Mesenchymal stem cell (in vitro differentiated cells and primary cell): ENCODE measurements at regions not wholly inside any gene's neighbourhood (a gene's known extent, or its start where the extent isn't known, plus 50 kb on each side); places are given as distances from the start of the nearest gene placed in this dataset.

ENCODE experiments used
- DNase-seq: peaks from one replicate; pipeline ENCODE4 v3.0.0-alpha.2; 2013
- H2AFZ ChIP-seq: one replicate; pipeline ENCODE4 v1.6.1; 2013; ENCODE audit warnings: low read depth, mild to moderate bottlenecking, control low read depth, inconsistent platforms, low read length, moderate library complexity
- H2AK5ac ChIP-seq: 2 replicates; pipeline ENCODE4 v1.6.1; 2013; ENCODE audit warnings: low read length, moderate library complexity, mild to moderate bottlenecking, inconsistent platforms; ENCODE audit not compliant: severe bottlenecking
- H2BK120ac ChIP-seq: one replicate; pipeline ENCODE4 v1.6.1; 2013; ENCODE audit warnings: low read depth, mild to moderate bottlenecking, inconsistent platforms, low read length, moderate library complexity
- H2BK12ac ChIP-seq, 2 experiments: one replicate each; pipeline ENCODE4 v1.6.1; 2013; ENCODE audit warnings: inconsistent platforms in 2 of 2, low read length in 2 of 2, mild to moderate bottlenecking in 2 of 2, moderate library complexity in 2 of 2, control low read depth in 1 of 2
- H2BK15ac ChIP-seq: one replicate; pipeline ENCODE4 v1.6.1; 2013; ENCODE audit warnings: mild to moderate bottlenecking, low read depth, inconsistent platforms; ENCODE audit not compliant: poor library complexity, severe bottlenecking
- H2BK5ac ChIP-seq: 2 replicates; pipeline ENCODE4 v1.6.1; 2013; ENCODE audit warnings: low read depth, mild to moderate bottlenecking, low read length, control low read depth, inconsistent platforms; ENCODE audit not compliant: poor library complexity, severe bottlenecking
- H3K14ac ChIP-seq, 2 experiments: one replicate each; pipeline ENCODE4 v1.6.1; 2013; ENCODE audit warnings: inconsistent platforms in 2 of 2, low read length in 2 of 2, control low read depth in 1 of 2, mild to moderate bottlenecking in 1 of 2, moderate library complexity in 1 of 2
- H3K18ac ChIP-seq, 2 experiments: one replicate each; pipeline ENCODE4 v1.6.1; 2013; ENCODE audit warnings: inconsistent platforms in 2 of 2, low read length in 2 of 2, control low read depth in 1 of 2, low read depth in 1 of 2, mild to moderate bottlenecking in 1 of 2
- H3K23ac ChIP-seq, 2 experiments: one replicate each; pipeline ENCODE4 v1.6.1; 2013; ENCODE audit warnings: inconsistent platforms in 2 of 2, low read length in 2 of 2, mild to moderate bottlenecking in 2 of 2, moderate library complexity in 2 of 2, control low read depth in 1 of 2
- H3K27ac ChIP-seq: 2 replicates; pipeline ENCODE4 v1.5.1; 2013; ENCODE audit warnings: mild to moderate bottlenecking, moderate library complexity, low read length, control low read depth, inconsistent platforms; ENCODE audit not compliant: poor library complexity, severe bottlenecking
- H3K27me3 ChIP-seq, 2 experiments: 2 replicates each; pipeline versions ENCODE4 v1.6.1 to v1.7.0; 2013; ENCODE audit warnings: low read length in 2 of 2, mild to moderate bottlenecking in 2 of 2, moderate library complexity in 2 of 2, control low read depth in 1 of 2, inconsistent platforms in 1 of 2; ENCODE audit not compliant: control insufficient read depth in 1 of 2, insufficient read depth in 1 of 2
- H3K36me3 ChIP-seq, 2 experiments: 2 replicates each; pipeline versions ENCODE4 v1.6.1 to v1.7.0; 2013; ENCODE audit warnings: low read length in 2 of 2, control low read depth in 1 of 2, inconsistent platforms in 1 of 2, low read depth in 1 of 2, mild to moderate bottlenecking in 1 of 2; ENCODE audit not compliant: insufficient read depth in 2 of 2, control insufficient read depth in 1 of 2
- H3K4ac ChIP-seq, 2 experiments: one replicate each; pipeline ENCODE4 v1.6.1; 2013; ENCODE audit warnings: inconsistent platforms in 2 of 2, low read length in 2 of 2, mild to moderate bottlenecking in 2 of 2, moderate library complexity in 2 of 2, control low read depth in 1 of 2, low read depth in 1 of 2
- H3K4me1 ChIP-seq: 2 replicates; pipeline ENCODE4 v1.6.1; 2013; ENCODE audit warnings: low read depth, low read length, control low read depth; ENCODE audit not compliant: control insufficient read depth, insufficient read depth
- H3K4me2 ChIP-seq: 2 replicates; pipeline ENCODE4 v1.6.1; 2013; ENCODE audit warnings: low read length, mild to moderate bottlenecking, inconsistent platforms; ENCODE audit not compliant: poor library complexity, severe bottlenecking
- H3K4me3 ChIP-seq, 2 experiments: 2 replicates each; pipeline versions ENCODE4 v1.5.1 to v1.7.0; 2013; ENCODE audit warnings: low read length in 2 of 2, mild to moderate bottlenecking in 2 of 2, control low read depth in 1 of 2, low read depth in 1 of 2; ENCODE audit not compliant: insufficient read depth in 1 of 2
- H3K79me1 ChIP-seq: replicated peaks from 2 replicates; pipeline ENCODE4 v1.6.1; 2013; ENCODE audit warnings: mild to moderate bottlenecking, control low read depth, low read length, inconsistent platforms; ENCODE audit not compliant: poor library complexity, severe bottlenecking
- H3K9ac ChIP-seq: 2 replicates; pipeline ENCODE4 v1.7.0; 2013; ENCODE audit warnings: mild to moderate bottlenecking, low read length, moderate library complexity
- H3K9me3 ChIP-seq: 2 replicates; pipeline ENCODE4 v1.7.0; 2013; ENCODE audit warnings: mild to moderate bottlenecking, low read length; ENCODE audit not compliant: control insufficient read depth
- H4K8ac ChIP-seq: one replicate; pipeline ENCODE4 v1.6.1; 2013; ENCODE audit warnings: inconsistent platforms, mild to moderate bottlenecking, low read length, moderate library complexity
- H4K91ac ChIP-seq: one replicate; pipeline ENCODE4 v1.6.1; 2013; ENCODE audit warnings: mild to moderate bottlenecking, low read length, inconsistent platforms
- WGBS: methylation state at CpG from one replicate; pipeline ENCODE4 v1.1.7; 2013; ENCODE audit warnings: mixed read lengths; 5-methylcytosine and 5-hydroxymethylcytosine counted together

- no peaks in the 10 kb centered on the region for H3K36me3 ChIP-seq
- H4K91ac ChIP-seq = no peak overlapping the region
- WGBS = 33% methylated on average over 6 of the region's 8 CpGs
- peaks cover 27 to 65% of the 10 kb centered on the region in 2 experiments for H3K27me3 ChIP-seq
- no peak overlapping the region for H3K27ac ChIP-seq
- DNase-seq = no peak
- no peak overlapping the region for H2AFZ ChIP-seq
- H3K4ac ChIP-seq = no peak overlapping the region
- H3K18ac ChIP-seq = no peak overlapping the region
- no peak overlapping the region for H3K9ac ChIP-seq
- H4K8ac ChIP-seq = no peak overlapping the region
- H2BK5ac ChIP-seq = no peak overlapping the region
- H3K4me2 ChIP-seq = no peak overlapping the region
- H2AK5ac ChIP-seq = no peak overlapping the region
- no peak overlapping the region for H3K23ac ChIP-seq
- no peak overlapping the region for H2BK15ac ChIP-seq
- no peak overlapping the region for H2BK120ac ChIP-seq
- no peak overlapping the region for H2BK12ac ChIP-seq
- H3K4me1 ChIP-seq = no peaks in the 10 kb centered on the region
- H3K14ac ChIP-seq = no peak overlapping the region
- no peaks in the 10 kb centered on the region for H3K9me3 ChIP-seq
- H3K79me1 ChIP-seq = no peaks in the 10 kb centered on the region
- no peak overlapping the region for H3K4me3 ChIP-seq
Observed at GRCh38 chr11:116263770-116264169, 509.0 kb downstream of the BUD13 start.

DNA sequence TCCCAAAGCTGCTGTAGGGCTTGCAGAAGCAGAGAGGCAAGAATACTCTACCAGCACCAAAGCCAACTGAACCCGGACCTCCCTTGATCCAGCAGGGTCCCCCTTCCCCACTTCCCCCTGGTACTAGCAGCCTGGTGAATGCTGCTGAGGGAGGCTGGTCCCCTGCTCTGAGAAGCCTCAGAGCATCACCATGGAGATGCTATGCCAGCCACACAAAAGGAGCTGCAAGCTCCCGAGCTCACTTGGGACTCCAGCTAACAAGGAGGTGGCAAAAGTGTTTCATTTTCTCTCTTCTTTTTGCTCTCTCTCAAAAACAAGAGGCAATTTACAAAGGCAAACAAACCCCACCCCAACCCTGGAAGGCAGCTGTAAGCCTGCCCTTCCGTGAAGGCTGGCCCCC lies 509.8 kb downstream of the BUD13 start:
- H3K4me3 ChIP-seq = no peak overlapping the region
- H3K4me2 ChIP-seq = no peak overlapping the region
- H2BK15ac ChIP-seq = no peak overlapping the region
- peaks cover 27 to 60% of the 10 kb centered on the region in 2 experiments for H3K27me3 ChIP-seq
- H3K27ac ChIP-seq = no peak overlapping the region
- 38% methylated on average over 3 of the region's 3 CpGs for WGBS
- DNase-seq = no peak
- H3K23ac ChIP-seq = no peak overlapping the region
- no peak overlapping the region for H2BK120ac ChIP-seq
- no peak overlapping the region for H2AFZ ChIP-seq
- H4K91ac ChIP-seq = no peak overlapping the region
- no peaks in the 10 kb centered on the region for H3K79me1 ChIP-seq
- no peak overlapping the region for H3K14ac ChIP-seq
- no peak overlapping the region for H4K8ac ChIP-seq
- H2BK12ac ChIP-seq = no peak overlapping the region
- H3K18ac ChIP-seq = no peak overlapping the region
- no peaks in the 10 kb centered on the region for H3K9me3 ChIP-seq
- H3K36me3 ChIP-seq = no peaks in the 10 kb centered on the region
- H2AK5ac ChIP-seq = no peak overlapping the region
- no peaks in the 10 kb centered on the region for H3K4me1 ChIP-seq
- no peak overlapping the region for H2BK5ac ChIP-seq
- H3K4ac ChIP-seq = no peak overlapping the region
- no peak overlapping the region for H3K9ac ChIP-seq

- Histone ChIP-seq H3K18ac (no peak overlapping the region), H3K27ac (no peak overlapping the region), H3K14ac (no peak overlapping the region), H3K23ac (no peak overlapping the region), H4K91ac (no peak overlapping the region), H3K4me2 (no peak overlapping the region), H3K4ac (no peak overlapping the region), H3K27me3 (peaks cover 27 to 57% of the 10 kb centered on the region in 2 experiments), H2BK12ac (no peak overlapping the region), H3K4me3 (no peak overlapping the region), H2BK5ac (no peak overlapping the region), H3K79me1 (no peaks in the 10 kb centered on the region), H4K8ac (no peak overlapping the region), H2BK15ac (no peak overlapping the region), H2AFZ (no peak overlapping the region), H3K9ac (no peak overlapping the region), H3K9me3 (no peaks in the 10 kb centered on the region), H2BK120ac (no peak overlapping the region), H3K36me3 (no peaks in the 10 kb centered on the region), H2AK5ac (no peak overlapping the region), H3K4me1 (no peaks in the 10 kb centered on the region)
- no peak for DNase-seq
- 80% methylated on average over 1 of the region's 1 CpG for WGBS
Observed at GRCh38 chr11:116262370-116262769, 510.4 kb downstream of the BUD13 start.

DNA sequence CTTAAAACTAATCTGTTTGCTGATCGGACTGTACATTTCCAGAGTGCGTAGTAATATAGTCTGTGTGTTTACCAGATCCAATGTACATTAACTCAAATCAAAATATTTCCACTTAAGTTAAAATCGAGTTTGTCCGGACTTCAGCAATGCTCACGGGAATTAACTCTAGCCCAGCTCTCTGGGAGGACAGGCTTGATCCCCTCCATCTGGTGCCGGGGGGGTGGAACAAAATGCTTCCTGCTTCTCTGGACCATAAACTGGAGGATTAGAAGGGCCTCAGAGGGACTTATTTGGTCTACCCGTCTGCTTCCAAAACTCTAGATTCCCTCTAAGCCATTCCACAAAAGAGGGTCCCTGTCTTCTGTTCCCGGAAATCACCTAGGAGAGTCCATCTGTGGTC lies 511.2 kb downstream of the BUD13 start:
- H3K4ac ChIP-seq = no peak overlapping the region
- H2BK15ac ChIP-seq = no peak overlapping the region
- H3K27ac ChIP-seq = no peak overlapping the region
- 87% methylated on average over 8 of the region's 8 CpGs for WGBS
- no peaks in the 10 kb centered on the region for H3K36me3 ChIP-seq
- H3K4me1 ChIP-seq = no peaks in the 10 kb centered on the region
- no peak overlapping the region for H2AK5ac ChIP-seq
- no peak overlapping the region for H4K91ac ChIP-seq
- no peak overlapping the region for H3K4me2 ChIP-seq
- no peak overlapping the region for H4K8ac ChIP-seq
- H3K18ac ChIP-seq = no peak overlapping the region
- no peak overlapping the region for H2BK120ac ChIP-seq
- no peak overlapping the region for H2BK5ac ChIP-seq
- no peak for DNase-seq
- H3K27me3 ChIP-seq = peaks cover 27 to 58% of the 10 kb centered on the region in 2 experiments
- H3K79me1 ChIP-seq = no peaks in the 10 kb centered on the region
- H3K23ac ChIP-seq = no peak overlapping the region
- H2AFZ ChIP-seq = no peak overlapping the region
- no peak overlapping the region for H3K14ac ChIP-seq
- H3K9ac ChIP-seq = no peak overlapping the region
- no peaks in the 10 kb centered on the region for H3K9me3 ChIP-seq
- H3K4me3 ChIP-seq = no peak overlapping the region
- H2BK12ac ChIP-seq = no peak overlapping the region
